ENCODE measurements at regions not wholly inside any gene's neighbourhood (a gene's known extent, or its start where the extent isn't known, plus 50 kb on each side); places are given as distances from the start of the nearest gene placed in this dataset.
"Not testable (repeated sequence)": the region's sequence is repeated elsewhere in the genome, so short reads cannot be mapped to it uniquely, and the experiment has no call there.

GRCh38 chr10:62597226-62597625, 207.3 kb upstream of the ADO start:
- no peak for DNase-seq

DNA sequence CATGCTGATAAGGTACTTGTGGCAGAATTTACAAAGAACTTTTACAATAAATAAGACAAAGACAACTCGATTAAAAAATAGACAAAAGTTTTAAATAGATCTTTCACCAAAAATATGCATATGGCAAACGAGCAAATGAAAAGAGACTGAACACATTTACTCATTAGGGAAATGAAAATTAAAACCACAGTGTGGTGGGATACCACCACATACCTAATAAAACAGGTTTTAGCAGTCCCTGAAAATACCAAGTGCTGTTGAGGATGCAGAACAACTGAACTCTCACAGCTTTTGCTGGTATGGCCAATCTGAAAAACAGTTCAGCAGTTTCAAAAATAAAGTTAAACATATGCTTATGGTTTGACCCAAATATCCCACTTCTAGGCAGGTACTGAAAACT, 205.4 kb upstream of the ADO start:
- DNase-seq = no peak

DNA sequence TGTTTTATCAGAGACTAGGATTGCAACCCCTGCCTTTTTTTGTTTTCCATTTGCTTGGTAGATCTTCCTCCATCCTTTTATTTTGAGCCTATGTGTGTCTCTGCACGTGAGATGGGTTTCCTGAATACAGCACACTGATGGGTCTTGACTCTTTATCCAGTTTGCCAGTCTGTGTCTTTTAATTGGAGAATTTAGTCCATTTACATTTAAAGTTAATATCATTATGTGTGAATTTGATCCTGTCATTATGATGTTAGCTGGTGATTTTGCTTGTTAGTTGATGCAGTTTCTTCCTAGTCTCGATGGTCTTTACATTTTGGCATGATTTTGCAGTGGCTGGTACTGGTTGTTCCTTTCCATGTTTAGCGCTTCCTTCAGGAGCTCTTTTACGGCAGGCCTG, 198.0 kb upstream of the ADO start:
- not testable (repeated sequence) for DNase-seq

DNA sequence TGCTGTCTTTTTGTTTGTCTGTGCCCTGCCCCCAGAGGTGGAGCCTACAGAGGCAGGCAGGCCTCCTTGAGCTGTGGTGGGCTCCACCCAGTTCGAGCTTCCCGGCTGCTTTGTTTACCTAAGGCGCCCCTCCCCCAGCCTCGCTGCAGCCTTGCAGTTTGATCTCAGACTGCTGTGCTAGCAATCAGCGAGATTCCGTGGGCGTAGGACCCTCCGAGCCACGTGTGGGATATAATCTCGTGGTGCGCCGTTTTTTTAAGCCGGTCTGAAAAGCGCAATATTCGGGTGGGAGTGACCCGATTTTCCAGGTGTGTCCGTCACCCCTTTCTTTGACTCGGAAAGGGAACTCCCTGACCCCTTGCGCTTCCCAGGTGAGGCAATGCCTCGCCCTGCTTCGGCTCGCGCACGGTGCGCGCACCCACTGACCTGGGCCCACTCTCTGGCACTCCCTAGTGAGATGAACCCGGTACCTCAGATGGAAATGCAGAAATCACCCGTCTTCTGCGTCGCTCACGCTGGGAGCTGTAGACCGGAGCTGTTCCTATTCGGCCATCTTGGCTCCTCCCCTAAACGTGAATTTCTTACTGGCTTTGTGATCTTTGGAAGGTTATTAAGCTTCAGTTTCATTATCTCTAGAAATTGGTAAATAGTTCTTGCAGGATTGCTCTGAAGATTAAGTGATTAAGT, 196.2 kb upstream of the ADO start:
- not testable (repeated sequence) for DNase-seq

DNA sequence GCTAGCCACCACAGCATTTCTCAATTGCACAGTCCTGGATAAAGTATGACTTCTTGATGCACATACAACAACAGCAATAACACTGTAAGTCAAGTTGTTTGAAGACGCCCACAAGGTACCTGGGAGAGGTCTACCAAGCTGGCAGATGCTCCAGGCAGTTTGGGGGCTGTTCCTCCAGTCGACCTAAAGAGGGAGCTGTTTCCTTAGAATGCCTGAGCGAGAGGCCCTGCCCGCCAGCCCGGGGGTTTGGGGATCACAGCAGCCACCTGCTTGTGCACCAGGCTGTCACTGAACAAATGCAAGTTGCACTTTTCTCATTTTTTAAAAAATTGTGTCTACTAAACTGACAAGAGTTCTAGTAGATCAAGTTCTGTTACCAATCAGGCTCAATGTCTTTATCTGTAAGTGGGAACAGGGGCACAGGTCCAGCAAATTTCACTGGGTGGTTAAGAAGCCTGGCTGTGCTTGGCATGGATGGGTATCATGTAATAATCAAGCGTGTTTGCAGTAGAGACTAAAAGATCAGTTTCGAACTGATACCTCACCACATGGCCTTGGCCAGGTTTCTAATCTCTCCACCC, 193.8 kb upstream of the ADO start:
- peak; percentile 55 for DNase-seq

DNA sequence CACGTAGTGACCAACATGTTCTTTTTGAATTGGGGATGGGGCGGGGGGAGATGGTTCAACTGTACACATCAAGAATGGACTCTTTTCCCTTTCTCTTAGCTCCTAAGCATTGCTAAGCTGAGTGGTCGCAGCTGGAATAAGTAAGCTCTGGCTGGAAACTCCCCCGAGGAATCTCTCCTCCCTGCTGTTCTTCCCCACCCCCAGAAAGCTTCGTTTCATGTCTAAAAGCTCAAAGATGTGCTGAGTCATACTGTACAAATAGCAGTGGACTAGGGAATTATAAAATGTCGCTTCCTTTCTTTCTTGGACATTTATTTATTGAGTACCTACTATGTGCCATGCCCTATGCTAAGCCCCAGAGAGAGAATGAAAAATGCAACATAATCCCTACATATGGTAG, 191.1 kb upstream of the ADO start:
- DNase-seq = no peak

DNA sequence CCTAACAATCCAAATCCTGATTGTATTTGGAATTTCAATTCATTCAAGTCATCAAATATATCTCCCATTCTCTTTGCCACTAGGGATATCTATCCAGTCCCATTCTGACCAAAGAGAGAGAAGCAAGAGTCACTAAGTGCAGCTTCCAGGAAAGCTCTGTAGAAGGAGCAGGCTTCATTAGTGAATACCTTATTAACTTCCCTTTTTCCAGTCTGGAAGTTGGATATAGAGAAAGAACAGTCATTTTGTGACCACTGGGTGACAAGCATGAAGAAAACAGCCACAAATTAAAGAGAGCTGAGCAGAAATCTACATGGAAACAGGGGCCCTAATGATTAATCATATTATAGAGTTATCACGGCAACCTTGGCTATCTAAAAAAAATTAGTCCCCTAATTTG, 190.7 kb upstream of the ADO start:
- no peak for DNase-seq

- no peak for DNase-seq
These were observed 189.9 kb upstream of the ADO start for GRCh38 chr10:62614389-62615157.

- no peak for DNase-seq
These were observed 187.5 kb upstream of the ADO start for GRCh38 chr10:62616885-62617590.

- no peak for DNase-seq
These were observed 186.9 kb upstream of the ADO start for GRCh38 chr10:62617652-62618051.

- no peak for DNase-seq
These were observed 186.5 kb upstream of the ADO start for GRCh38 chr10:62618054-62618453.

- no peak for DNase-seq
These were observed 185.7 kb upstream of the ADO start for GRCh38 chr10:62618576-62619412.

- no peak for DNase-seq
These were observed 185.1 kb upstream of the ADO start for GRCh38 chr10:62619413-62619738.

- DNase-seq = no peak
These were observed 184.0 kb upstream of the ADO start for GRCh38 chr10:62620491-62620890.

DNA sequence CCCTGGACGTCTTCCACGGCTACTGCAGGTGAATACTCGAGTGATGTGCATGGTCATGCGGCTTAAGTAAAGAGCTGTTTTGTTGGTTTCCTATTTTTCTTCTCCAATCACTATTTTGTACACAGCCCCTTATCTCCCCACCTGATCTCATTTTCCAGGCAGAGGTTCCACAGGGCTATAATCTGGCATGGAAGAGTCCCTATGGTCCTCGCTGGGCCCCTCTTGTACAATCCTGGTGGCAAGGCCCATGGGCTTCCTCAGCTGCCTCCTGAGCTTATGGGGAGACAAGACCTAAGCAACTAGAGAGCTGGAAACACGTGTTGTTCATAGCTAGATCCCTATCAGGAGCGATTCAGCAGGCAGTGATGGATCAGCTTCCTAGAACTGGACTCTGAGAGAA, 181.3 kb upstream of the ADO start:
- DNase-seq = no peak

- DNase-seq = no peak
These were observed 179.0 kb upstream of the ADO start for GRCh38 chr10:62625484-62625883.

DNA sequence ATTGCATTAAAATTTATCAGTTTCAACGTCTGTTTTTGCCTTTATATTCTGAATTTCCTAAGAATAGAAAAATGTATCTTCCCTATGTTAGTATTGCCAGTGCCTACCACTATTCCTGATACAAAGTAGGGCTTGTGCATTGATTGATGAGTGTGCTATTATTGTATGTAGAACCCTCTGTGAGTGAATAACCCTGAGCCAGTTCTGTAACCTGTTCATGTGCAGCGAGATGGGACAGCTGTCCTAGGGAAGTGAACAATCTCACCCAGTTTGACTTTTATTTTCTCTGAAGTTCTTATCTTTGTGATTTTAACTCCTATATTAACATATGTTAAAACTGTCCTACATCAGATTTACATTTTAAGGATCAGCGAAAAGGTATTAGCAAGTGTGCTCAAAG, 178.4 kb upstream of the ADO start:
- no peak for DNase-seq

DNA sequence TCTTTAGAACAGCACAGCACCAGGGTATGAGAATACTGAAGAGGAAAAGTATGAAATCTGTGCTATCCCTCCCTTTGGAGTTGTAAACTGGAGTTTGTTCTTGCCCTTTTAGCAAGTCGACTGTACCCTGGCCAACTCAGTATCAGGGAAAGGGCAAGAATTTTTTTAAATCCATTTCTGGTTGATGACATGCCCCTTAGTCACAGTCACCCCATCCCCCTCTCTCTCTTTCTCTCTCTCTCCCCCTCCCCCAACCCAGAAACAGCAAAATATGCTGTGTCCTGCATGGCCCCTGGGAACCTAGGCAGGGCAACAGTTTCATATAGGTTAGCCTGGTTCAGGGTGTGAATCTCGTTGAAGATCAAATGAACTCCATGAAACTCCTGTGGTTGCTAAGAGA, 177.7 kb upstream of the ADO start:
- DNase-seq = no peak

DNA sequence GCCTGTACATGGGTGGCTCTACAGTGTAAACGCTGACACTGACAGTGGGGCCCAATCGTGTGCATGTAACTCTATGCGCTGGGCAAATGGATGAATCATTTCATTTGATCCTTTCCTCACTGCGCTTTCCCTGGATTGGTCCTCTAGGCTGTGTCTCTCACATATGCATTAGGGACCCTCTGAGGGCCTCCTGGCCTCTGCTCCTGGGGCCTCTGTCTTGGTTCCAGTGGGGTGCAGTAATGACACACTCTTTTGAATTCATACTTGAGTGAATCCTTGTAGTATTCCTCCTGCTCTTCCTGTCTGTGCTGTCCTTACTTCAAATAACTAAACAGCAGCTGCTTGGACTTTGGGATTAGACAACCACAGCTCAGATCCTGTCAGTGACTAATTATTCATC, 176.5 kb upstream of the ADO start:
- no peak for DNase-seq

DNA sequence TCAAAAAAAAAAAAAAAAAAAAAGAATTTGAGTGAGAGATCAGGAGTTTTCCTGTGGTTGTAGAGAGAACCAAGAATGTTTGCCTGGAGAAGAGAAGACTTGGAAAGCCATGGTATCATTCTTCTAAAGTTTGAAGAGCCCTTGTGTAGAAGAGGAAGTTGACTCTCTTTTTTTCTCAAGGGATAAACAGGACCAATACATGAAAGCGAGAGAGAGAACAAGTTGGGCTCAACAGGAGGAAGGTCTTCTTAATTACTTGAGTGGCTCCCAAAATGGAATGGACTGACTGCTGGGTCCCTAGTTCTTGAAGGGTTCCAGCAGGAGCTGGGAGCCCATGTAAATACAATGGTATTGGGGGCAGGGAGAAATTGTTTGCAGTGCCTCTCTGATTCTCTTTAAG, 173.3 kb upstream of the ADO start:
- DNase-seq = no peak

DNA sequence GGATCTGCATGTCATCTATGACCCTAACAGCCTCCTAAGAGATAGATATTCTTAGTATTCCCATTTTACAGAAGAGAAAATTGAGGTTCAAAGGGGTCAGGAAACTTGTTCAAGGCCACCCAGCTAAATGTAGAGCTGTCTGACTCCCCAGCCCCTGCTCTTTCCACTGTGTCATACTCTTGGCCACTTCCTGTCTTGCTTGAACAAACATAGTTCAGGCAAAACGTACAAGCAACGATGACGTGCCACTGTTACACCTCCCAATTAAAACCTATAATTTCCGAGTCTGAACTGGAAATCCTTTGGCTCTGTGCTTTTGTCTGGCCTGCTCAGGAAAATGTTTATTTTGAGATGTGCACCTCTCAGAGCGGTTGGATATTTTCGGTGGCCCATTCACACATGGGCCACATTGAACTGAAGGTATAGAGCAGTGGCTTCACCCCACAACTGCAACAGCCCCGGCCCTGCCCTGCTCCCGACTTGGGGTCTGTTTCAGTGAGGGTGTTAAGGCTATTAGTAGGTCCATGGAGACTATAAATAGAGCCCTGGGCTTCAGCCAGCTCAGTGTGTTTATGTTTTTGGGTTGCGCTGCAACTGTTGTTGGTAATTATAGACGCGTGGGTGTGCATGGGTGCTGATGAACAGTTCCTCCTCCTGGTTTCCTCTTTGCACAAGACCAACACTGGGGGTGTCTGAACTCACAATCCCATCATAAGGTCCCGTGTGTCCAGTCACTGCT, 172.3 kb upstream of the ADO start:
- peak; percentile 30 for DNase-seq

- DNase-seq = no peak
These were observed 170.5 kb upstream of the ADO start for GRCh38 chr10:62633976-62634375.
